GM23338 (cell line): ENCODE measurements at regions not wholly inside any gene's neighbourhood (a gene's known extent, or its start where the extent isn't known, plus 50 kb on each side); places are given as distances from the start of the nearest gene placed in this dataset.

Source experiments
- CREB1 ChIP-seq: fragments of 250-450 bp; sonication (Bioruptor Pico); IDR thresholded peaks from 2 replicates; pipeline ENCODE4 v1.5.0; 2020; ENCODE audit warnings: low read depth, mild to moderate bottlenecking, moderate library complexity
- JUNB ChIP-seq: IDR thresholded peaks from one replicate; pipeline ENCODE4 v1.6.1; 2016; ENCODE audit warnings: antibody characterized with exemption; ENCODE audit not compliant: unreplicated experiment
- POLR2AphosphoS5 ChIP-seq: IDR thresholded peaks from 2 replicates; pipeline ENCODE4 v1.6.1; 2016; ENCODE audit warnings: antibody characterized with exemption, low read depth
- STAT1 ChIP-seq: IDR thresholded peaks from one replicate; pipeline ENCODE4 v1.6.1; 2016; ENCODE audit warnings: antibody characterized with exemption; ENCODE audit not compliant: unreplicated experiment
- TF ChIP-seq, protein P1 (sequence below), 2 experiments: fragments of 200-600 bp in 1 of 2; sonication (generic) in 1 of 2; conservative IDR thresholded peaks; 2 replicates each; pipeline versions ENCODE4 v1.5.1 to v1.6.1; 2016 to 2017; ENCODE audit warnings: antibody characterized with exemption in 2 of 2, low read depth in 2 of 2, mild to moderate bottlenecking in 2 of 2, moderate library complexity in 1 of 2
- TF ChIP-seq, protein P2 (sequence below): IDR thresholded peaks from one replicate; pipeline ENCODE4 v1.6.1; 2018; ENCODE audit warnings: antibody characterized with exemption; ENCODE audit not compliant: unreplicated experiment

DNA sequence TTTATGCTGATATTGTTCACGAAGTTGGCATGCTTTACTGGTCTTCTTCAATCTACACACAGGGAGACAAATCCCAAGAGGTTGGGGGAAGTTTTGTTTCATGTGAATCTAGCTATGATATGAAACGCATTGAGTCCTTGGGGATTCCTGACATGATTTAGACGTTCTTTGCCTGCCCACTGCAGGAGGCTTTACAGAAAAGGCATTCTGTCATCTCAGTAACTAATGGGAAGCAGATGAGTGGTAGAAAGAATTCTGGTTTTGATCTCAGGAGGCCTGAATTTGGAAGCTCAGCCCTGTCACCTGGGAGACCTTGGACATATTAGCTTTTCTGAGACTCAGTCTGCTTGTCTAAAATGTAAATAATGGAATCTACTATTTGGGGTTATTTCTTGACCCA, 383.0 kb upstream of the NFIA start:
- TF ChIP-seq, protein P1, sequence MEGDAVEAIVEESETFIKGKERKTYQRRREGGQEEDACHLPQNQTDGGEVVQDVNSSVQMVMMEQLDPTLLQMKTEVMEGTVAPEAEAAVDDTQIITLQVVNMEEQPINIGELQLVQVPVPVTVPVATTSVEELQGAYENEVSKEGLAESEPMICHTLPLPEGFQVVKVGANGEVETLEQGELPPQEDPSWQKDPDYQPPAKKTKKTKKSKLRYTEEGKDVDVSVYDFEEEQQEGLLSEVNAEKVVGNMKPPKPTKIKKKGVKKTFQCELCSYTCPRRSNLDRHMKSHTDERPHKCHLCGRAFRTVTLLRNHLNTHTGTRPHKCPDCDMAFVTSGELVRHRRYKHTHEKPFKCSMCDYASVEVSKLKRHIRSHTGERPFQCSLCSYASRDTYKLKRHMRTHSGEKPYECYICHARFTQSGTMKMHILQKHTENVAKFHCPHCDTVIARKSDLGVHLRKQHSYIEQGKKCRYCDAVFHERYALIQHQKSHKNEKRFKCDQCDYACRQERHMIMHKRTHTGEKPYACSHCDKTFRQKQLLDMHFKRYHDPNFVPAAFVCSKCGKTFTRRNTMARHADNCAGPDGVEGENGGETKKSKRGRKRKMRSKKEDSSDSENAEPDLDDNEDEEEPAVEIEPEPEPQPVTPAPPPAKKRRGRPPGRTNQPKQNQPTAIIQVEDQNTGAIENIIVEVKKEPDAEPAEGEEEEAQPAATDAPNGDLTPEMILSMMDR (conservative IDR thresholded peaks at IDR 0.05; ENCODE audit: low read depth in 2 of 2), result no peak
- TF ChIP-seq CREB1 (CRISPR knock-in tag) (no peak), POLR2AphosphoS5 (no peak), JUNB (no peak), STAT1 (no peak)
- TF ChIP-seq, protein P2, sequence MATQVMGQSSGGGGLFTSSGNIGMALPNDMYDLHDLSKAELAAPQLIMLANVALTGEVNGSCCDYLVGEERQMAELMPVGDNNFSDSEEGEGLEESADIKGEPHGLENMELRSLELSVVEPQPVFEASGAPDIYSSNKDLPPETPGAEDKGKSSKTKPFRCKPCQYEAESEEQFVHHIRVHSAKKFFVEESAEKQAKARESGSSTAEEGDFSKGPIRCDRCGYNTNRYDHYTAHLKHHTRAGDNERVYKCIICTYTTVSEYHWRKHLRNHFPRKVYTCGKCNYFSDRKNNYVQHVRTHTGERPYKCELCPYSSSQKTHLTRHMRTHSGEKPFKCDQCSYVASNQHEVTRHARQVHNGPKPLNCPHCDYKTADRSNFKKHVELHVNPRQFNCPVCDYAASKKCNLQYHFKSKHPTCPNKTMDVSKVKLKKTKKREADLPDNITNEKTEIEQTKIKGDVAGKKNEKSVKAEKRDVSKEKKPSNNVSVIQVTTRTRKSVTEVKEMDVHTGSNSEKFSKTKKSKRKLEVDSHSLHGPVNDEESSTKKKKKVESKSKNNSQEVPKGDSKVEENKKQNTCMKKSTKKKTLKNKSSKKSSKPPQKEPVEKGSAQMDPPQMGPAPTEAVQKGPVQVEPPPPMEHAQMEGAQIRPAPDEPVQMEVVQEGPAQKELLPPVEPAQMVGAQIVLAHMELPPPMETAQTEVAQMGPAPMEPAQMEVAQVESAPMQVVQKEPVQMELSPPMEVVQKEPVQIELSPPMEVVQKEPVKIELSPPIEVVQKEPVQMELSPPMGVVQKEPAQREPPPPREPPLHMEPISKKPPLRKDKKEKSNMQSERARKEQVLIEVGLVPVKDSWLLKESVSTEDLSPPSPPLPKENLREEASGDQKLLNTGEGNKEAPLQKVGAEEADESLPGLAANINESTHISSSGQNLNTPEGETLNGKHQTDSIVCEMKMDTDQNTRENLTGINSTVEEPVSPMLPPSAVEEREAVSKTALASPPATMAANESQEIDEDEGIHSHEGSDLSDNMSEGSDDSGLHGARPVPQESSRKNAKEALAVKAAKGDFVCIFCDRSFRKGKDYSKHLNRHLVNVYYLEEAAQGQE, result no peak
